ENCODE measurements at regions not wholly inside any gene's neighbourhood (a gene's known extent, or its start where the extent isn't known, plus 50 kb on each side); places are given as distances from the start of the nearest gene placed in this dataset.
"Not testable (repeated sequence)": the region's sequence is repeated elsewhere in the genome, so short reads cannot be mapped to it uniquely, and the experiment has no call there.

DNA sequence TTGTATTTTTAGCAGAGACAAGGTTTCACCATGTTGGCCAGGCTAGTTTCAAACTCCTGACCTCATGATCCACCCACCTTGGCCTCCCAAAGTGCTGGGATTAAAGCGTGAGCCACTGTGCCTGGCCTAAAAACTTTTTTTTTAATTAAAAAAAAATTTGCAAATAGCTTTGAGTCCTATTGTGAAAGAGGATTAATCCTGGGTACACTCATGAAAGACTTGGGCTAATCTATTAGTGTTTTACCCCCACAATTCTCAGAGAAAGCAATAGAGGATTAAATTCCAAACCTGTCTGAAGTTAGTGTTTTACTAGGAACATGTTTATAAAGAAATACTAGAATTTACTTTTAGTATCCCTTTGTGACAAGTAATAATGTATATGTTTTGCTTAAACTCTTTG, 76.9 kb upstream of the ITGB1 start:
- no peak for DNase-seq

DNA sequence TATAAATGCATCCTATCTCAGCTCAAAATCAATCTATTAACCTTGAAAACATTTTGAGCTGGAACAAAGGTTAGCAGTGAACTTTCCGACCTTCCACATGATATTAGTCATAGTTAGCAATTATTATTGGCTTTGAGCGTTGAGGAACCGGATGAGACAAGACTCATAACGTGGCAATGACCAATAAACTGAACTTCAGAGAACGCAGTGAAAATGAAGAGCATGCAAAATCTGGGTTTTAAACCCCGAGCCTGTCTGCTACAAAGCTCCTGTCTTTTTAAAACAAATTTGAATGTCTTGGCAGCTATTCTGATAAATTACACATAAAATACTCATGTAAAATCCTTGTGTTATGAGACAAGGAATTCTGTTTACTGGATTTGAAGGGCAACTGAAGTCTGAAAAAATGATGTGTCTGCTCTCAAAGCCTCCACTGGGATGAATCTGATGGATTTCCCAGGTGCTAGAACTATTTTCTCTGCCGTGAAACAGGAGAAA, 74.7 kb upstream of the ITGB1 start:
- no peak for DNase-seq

DNA sequence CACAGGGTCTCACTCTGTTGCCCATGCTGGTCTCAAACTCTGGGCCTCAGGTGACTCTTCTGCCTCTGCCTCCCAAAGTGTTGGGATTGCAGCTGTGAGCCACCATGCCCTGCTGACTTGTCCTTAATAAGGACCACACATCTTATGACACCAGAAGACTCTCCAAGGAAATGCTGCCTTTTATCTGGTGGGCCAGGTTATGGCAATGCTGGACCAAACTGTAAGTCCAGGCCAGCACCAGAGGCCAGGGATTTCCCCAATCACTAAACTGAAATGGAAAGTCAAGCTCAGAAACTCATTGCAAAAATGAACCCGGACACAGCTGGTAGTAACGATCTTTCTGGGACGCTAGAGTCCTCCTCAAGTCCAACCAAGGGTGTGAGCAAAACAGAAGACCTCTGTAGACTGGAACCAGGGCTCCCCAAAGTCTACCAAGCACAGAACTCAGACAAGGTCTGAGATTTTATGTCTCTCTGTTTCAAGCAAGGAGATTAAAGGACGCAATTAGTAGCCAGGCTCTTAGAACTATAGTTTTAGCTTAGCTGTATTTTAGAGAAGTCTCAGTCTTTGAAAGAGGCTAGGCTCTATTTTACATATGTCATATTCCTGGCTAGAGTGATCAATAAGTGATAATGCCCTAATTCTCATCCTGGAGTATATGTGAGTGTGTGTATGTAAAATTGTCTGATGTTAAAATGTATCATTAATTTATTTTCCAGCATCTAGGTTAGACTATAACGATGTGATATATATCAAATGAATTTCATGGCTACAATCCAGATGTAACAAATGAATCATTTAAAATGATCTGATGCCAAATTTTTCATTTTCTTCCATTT, 74.0 kb upstream of the ITGB1 start:
- no peak for DNase-seq

DNA sequence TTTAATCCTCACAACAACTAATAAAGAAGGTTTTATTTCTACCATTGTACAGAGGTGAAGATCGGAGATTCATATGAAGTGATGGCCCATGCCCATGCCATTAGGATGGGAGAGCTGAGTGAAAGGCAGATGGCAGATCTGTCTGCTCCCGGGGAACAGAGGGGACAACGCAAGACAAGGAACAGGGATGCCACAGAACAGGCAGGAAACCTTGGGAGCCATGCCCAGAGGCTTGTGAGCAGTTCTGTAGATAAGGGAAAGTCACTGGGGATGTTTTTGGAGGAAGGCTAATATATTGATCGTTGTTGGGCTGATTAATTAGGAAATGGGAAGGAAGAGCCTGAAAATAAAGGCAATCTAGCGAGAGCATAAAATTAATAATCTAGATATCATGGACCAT, 73.1 kb upstream of the ITGB1 start:
- no peak for DNase-seq

DNA sequence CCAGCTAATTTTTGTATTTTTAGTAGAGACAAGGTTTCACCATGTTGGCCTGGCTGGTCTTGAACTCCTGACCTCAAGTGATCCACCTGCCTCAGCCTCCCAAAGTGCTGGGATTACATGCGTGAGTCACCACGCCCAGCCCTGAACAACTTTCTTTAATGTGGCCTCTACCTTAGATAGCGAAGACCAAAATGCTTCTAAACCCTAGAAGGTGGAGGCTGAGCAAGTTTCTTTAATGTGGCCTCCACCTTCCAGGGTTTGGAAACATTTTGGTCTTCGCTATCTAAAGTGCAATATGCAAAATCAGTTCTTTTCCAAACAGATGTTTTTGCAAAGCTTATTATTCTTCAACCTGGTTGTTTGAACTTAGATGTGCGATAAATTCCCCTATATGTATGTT, 70.5 kb upstream of the ITGB1 start:
- DNase-seq = peak; percentile 75

DNA sequence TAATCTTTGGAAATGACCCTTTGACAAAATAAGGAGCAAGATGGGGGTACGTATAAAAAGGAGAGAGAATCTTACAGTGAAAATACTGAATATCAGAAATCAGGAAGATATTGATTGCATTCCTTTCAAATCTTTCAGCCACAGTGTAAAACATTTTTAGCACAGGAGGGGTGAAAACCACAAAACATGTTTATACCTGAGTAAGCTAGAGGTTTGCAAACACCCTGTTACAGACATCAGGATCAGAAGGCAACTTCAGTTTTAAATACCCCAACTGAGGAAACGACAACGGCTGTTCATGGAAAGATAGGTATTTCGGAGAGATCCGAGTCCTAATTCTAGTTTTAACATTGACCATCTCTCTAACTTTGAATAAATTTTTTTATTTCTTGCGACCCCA, 69.1 kb upstream of the ITGB1 start:
- DNase-seq = no peak

DNA sequence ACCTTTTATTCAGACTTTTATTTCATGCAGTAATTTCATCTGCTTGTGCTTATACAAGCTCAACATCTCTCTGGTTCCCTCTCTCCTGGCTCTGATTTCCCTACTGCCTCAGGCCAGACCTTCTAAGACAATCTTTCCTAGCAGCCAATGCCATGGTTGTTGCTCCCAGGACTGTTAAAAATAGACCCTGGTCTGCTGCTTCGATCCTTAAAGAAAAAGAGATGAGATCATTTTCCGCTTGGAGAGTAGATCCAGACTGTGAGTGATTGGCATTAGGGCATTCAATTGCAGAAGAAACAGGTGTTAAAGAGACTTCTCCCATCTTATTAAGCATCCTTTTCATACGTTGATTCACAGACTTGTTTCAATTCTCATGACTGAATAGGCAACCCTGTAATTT, 68.4 kb upstream of the ITGB1 start:
- no peak for DNase-seq

DNA sequence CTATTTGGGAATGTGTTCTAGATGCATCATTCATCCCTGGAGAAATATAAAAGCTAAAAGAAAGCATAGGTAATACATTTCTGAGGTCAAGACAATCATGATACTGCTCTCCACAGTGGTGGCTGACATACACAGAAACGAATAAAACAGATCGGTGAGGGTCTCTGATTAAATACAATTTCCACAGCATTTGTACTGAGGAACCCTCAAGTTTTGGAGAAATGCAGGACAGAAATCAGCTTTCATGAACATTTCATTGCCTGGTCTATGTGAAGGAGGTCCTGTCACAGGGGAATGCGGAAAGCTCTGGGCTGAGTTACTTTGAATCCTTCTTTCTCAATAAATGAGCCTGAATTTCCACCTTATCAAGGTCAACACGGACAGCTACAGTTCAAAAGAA, 67.9 kb upstream of the ITGB1 start:
- no peak for DNase-seq

DNA sequence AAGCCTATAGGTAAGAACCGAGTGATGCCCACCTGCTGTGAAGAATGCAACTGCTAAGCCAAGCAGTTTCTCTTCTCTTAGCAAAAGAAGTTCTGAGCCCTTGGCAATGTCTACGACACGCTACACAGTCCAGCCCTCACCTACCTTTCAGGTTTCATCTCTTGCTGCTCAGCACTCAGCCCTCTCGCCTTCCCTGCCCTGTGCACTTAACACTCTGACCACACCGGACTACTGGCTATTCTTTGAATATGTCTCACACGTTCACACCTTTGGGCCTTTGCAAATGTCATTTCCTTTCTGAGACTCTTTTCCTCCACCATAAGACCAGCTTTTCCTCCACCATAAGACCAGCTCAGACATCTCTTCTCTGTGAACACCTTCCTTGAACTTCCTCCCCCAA, 67.0 kb upstream of the ITGB1 start:
- no peak for DNase-seq

DNA sequence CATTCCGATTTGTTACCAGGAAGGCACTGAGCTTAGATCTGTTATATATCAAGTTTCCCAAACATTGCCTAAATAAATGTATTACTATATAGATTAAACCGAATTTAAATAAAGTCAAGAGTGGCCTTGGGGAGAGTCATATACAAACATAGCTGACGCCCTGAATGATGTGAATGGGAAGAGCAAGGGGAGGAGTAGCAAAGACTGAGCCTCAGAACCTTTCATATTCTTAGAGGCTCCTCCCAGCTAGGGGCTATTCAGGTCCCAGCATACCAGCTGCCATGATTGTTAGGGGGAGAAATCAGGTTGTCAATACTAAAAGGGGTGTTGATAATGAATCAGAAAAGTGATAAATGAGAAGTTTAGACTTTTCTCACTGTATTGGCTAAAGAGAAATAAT, 64.7 kb upstream of the ITGB1 start:
- DNase-seq = no peak

DNA sequence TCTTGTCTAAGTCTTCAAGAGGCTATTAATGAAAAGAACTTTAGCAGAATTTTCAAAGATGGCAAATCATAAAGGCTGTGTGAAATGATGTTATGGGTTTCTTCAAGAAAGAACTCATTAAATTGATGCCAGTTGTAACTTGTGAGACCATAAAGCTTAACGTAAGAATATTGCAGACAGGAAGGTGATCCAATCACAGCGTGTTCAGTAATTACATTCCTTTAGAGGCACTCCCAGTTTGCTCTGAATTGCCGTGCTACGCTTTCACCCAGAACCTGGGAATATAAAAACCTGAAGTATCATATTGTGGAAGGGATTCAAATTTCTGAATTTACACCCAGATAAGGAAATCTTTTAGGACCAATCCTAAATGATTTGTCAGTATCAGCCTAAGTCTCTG, 64.1 kb upstream of the ITGB1 start:
- DNase-seq = no peak

DNA sequence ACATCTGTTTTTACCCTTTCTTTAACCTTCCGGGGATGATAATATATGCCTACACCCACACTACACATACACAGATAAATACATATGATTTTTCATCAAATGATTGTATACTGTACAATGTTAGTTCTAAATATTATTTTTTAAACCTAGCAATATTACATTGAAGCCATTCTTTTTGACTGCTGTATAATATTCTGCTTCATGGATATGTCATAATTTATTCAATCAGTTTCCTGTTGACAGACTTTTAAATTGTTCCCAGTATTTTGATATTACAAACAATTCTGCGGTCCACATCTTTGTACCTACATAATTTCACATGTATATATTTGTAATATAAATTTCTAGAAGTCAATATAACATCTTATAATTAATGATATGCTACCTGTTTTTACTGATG, 59.0 kb upstream of the ITGB1 start:
- DNase-seq = no peak

DNA sequence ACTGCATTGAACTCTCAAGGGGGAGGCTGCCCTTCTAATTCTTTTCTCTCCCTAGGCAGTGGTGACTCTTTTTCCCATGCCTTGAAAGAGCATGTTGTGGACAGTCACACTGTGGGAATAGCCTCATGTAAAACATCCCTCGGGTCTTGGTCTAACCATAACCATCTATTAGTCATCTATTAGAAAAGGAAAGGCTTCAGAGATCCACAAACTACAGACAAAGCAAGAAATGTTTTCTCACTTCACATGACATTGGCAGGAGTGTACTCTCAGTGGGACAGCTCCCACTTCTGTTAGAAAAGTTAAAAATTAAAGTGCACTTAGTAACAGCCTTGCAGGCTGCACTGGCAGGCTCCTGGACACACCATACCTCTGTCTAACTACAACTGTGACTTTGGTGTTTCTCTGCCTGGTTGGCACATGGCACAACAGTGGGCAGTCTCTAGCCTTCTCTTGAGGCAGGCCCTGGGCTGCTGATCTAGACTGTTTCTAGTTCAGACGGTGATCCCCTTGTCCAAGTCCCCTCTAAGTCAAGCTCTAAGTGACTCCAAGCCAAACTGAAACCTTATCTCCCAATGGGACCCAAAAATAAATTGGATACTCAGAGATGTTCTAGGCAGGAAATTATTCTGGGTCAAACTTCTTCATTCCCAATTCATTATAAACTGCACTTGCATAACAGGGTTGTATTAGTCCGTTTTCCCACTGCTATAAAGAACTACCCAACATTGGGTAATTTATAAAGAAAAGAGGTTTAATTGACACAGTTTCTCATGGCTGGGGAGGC, 57.9 kb upstream of the ITGB1 start:
- DNase-seq = no peak

DNA sequence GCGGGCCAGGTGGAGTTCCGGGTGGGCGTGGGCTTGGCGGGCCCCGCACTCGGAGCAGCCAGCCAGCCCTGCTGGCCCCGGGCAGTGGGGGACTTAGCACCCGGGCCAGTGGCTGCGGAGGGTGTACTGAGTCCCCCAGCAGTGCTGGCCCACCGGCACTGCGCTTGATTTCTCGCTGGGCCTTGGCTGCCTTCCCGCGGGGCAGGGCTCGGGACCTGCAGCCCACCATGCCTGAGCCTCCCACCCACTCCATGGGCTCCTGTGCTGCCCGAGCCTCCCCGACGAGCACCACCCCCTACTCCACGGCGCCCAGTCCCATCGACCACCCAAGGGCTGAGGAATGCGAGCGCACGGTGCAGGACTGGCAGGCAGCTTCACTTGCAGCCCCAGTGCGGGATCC, 55.3 kb upstream of the ITGB1 start:
- not testable (repeated sequence) for DNase-seq

DNA sequence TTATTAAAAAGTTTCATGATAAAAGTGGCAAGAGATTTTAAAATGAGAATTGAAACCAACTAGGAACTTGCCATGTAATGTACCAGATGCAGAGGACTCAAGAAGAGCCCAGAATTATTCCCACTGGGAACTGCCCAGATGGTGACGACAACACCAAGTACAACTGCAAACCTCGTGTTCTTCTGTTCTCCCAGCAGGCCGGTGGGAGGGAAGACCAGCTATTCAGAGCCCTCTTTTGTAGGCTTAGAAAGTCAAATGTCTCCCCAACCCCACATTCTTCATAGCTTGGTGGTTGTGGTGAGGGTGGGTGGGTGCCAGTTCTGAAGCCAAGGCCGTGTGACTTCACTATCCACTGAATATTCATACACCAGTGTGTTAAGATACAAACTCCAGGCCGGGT, 54.3 kb upstream of the ITGB1 start:
- DNase-seq = no peak

DNA sequence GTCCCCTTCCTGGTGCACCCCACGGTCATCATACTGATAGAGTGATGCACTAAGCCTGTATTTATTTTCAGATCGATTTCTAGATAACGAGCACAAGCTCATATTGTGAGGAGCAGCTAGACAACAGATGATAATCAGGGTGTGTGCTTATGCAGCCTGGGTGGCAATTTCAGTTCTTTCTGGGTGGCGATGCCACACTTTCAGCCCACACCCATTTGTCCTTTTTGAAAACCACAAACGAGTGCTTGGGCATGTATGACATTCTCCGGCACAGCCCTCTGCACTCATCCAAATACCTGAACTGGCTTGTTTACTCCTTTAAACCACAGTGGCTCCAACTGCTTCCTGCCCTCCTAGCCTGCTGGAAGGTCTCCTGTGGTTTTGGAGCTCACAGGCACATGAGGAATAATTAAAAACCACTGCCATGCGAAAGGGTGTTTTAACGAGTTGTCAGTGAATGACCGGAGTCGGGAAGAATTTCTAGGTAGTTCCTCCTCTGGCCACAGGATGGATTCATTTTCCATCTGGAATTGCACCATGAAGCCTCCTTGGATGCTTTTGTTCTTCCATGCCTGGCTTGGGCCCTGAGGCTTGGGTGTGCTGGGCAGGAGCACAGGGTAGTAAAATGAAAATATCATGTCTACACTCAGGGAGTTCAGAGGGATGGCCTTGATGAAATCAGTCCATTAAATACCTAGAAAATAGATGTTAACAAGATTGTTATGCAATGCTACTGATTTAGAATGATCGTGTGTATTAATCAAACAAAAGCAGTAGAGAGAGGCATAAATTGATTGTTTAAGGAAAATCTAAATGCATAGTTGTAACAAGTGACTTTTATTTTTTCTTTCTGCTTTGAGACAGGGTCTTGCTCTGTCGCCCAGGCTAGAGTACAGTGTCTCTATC, 52.4 kb upstream of the ITGB1 start:
- peak; percentile 72 for DNase-seq

DNA sequence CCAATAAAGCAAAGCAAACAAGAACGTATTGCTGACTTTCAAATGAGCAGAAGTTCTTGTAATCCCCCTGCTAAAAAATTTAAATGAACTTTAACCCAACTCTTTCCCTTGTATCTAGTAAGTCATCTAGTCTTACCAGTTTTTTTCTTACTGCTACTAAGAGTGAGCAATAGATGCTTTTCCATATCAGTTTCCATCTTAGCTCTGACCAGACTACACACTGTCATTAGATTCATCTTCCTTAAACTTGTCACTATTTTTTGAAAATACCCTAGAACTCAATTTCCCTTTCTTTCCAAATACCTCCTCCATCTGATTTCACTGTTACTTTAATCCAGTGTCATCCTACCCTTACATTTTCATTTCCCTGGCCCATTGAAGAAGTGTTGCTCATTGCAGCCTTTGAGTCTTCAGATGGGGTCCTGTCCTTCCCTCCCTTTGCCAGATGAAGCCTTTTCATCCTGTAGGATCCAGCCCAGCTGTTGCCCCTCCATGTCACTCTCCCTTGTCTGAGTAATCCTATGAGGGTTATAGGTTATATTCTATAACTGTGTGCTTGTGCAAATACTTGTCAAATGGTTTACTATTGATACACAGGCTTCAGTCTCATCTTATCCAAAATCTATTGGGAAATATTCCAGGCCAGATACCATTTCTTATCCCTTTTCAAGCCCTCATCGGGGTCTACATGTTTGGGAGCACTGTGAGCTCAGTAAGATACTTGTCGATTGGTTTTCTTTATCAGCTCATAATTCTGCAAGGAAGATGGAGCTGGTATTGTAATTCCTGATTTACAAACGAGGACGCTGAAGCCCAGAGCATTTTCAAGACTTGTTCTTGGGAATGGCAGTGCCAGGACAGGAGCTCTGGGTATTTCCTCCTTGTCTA, 51.5 kb upstream of the ITGB1 start:
- no peak for DNase-seq

DNA sequence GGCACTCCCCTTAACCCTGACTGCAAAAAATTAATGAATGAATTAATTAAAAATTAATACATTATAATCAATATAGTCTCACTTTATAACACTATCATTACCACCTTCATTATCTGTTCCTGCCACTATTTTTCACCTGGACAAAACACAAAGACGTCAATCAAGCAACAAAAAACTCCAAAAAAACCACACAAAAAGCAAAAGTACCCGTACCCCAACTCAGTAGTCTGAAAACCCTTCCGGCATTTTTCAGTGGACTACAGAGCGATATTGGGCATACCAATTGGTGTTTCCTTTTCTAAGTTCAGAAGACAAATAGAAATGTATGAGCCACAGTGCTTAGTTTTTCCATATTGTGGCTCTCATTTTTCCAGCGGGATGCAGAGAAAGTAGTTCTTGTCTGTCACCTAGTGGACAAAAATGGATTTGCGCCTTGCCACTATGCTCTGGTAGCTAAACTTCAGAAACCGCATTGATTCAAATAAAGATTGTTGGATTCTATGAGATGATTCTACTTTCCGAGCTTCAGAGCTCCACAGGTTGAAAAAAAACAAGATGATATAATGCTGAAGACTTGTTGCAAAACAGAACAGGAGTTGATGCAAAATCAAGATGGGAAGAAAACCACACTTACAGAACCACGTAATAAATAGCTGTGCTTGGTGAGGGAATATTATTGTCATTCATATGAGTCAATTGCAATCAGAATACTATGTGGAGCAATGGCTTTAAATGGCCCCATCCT, 50.6 kb upstream of the ITGB1 start:
- peak; percentile 65 for DNase-seq

DNA sequence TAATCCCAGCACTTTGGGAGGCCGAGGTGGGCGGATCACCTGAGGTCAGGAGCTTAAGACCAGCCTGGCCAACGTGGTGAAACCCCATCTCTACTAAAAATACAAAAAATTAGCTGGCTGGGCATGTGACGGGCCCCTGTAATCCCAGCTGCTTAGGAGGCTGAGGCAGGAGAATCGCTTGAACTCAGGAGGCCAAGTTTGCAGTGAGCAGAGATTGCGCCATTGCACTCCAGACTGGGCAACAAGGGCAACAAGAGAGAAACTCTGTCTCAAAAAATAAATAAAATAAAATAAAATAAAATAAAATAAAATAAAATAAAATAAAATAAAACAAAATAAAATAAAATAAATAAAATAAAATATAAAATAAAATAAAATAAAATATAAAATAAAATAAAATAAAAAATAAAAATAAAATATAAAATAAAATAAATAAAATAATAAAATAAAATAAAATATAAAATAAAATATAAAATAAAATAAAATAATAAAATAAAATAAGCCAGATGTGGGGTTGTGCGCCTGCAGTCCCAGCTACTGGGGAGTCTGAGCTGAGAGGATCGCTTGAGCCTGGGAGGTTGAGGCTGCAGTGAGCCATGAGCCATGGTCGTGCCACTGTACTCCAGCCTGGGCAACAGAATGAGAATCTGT, 49.8 kb upstream of the ITGB1 start:
- DNase-seq = not testable (repeated sequence)

Data from central memory CD4-positive, alpha-beta T cell (primary cell).